K562 (cell line): ENCODE measurements at regions not wholly inside any gene's neighbourhood (a gene's known extent, or its start where the extent isn't known, plus 50 kb on each side); places are given as distances from the start of the nearest gene placed in this dataset.

ENCODE experiments used
- CAMTA2 ChIP-seq: fragments of 250-450 bp; sonication (Bioruptor Pico); conservative IDR thresholded peaks from 2 replicates; pipeline ENCODE4 v1.5.1; 2022
- CREM ChIP-seq: IDR thresholded peaks from 2 replicates; pipeline ENCODE4 v1.6.1; 2014; ENCODE audit warnings: antibody characterized with exemption, low read depth
- ELF4 ChIP-seq: fragments of 450-650 bp; formaldehyde crosslinking; IDR thresholded peaks from 2 replicates; pipeline ENCODE4 v1.4.0; 2022; ENCODE audit warnings: missing genetic modification characterization
- HOXB6 ChIP-seq: fragments of 250-450 bp; sonication (Bioruptor Pico); IDR thresholded peaks from 2 replicates; pipeline ENCODE4 v1.5.1; 2022; ENCODE audit warnings: mild to moderate bottlenecking, borderline replicate concordance
- KAT7 ChIP-seq: sonication (generic); formaldehyde crosslinking; IDR thresholded peaks from 2 replicates; pipeline ENCODE4 v1.8.0; 2022; ENCODE audit warnings: missing genetic modification reagents, mild to moderate bottlenecking, borderline replicate concordance
- NR2C2 ChIP-seq, 2 experiments: fragments of 200-800 bp in 1 of 2; sonication (Bioruptor generic) in 1 of 2; sonication (generic) in 1 of 2; formaldehyde crosslinking in 1 of 2; IDR thresholded peaks; 2 replicates each; pipeline versions ENCODE4 v1.6.1 to v1.8.0; 2016 to 2022; ENCODE audit warnings: mild to moderate bottlenecking in 1 of 2, missing compliant biosample characterization in 1 of 2, missing genetic modification characterization in 1 of 2, missing genetic modification reagents in 1 of 2
- SOX6 ChIP-seq: fragments of 450-650 bp; IDR thresholded peaks from 2 replicates; pipeline ENCODE4 v1.6.1; 2014; ENCODE audit warnings: mild to moderate bottlenecking
- USF2 ChIP-seq: sonication (generic); formaldehyde crosslinking; IDR thresholded peaks from 2 replicates; pipeline ENCODE4 v1.5.0; 2020; ENCODE audit warnings: missing genetic modification reagents
- ZBTB26 ChIP-seq: fragments of 450-650 bp; formaldehyde crosslinking; IDR thresholded peaks from 2 replicates; pipeline ENCODE4 v1.4.0; 2022; ENCODE audit warnings: missing genetic modification characterization
- ZNF507 ChIP-seq: conservative IDR thresholded peaks from 2 replicates; pipeline ENCODE4 v1.6.1; 2017; ENCODE audit warnings: missing genetic modification characterization, missing compliant biosample characterization
- ZNF586 ChIP-seq: fragments of 450-650 bp; formaldehyde crosslinking; conservative IDR thresholded peaks from 2 replicates; pipeline ENCODE4 v1.4.0; 2020; ENCODE audit warnings: mild to moderate bottlenecking, moderate library complexity
- TF ChIP-seq, protein P1 (sequence below), 3 experiments: IDR thresholded peaks in 2 of 3; conservative IDR thresholded peaks in 1 of 3; 2 replicates each; pipeline ENCODE4 v1.5.1; 2011 to 2012; ENCODE audit warnings: low read length in 3 of 3, mild to moderate bottlenecking in 3 of 3, control low read depth in 2 of 3, improper control_type of control experiment in 1 of 3, inconsistent platforms in 1 of 3, low read depth in 1 of 3, mixed read lengths in 1 of 3, moderate library complexity in 1 of 3; ENCODE audit not compliant: insufficient read depth in 2 of 3

DNA sequence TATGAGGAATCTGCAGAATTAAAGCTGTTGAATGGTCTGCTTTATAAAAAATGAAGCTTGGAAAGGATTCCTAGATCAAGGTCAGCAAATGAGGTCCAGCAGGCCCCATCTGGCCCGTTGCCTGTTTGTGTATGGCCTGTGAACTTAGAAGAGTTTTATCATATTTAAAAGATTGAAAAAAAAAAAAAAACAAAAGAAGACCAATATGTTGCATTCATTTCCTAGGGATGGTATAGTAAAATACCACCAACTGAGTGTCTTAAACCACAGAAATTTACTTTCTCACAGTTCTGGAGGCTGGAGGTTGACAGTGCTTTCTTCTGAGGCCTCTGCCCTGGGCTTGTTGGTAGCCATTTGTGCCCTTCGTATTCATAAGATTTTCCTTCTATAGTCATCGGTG, 109.2 kb downstream of the PPP1R3A start:
- TF ChIP-seq NR2C2 (CRISPR knock-in tag; IDR thresholded peaks at IDR 0.05) (no peak), NR2C2 (tag; IDR thresholded peaks at IDR 0.05) (no peak), HOXB6 (CRISPR knock-in tag) (no peak), SOX6 (no peak), CREM (no peak), ZBTB26 (CRISPR knock-in tag) (no peak), ZNF586 (no peak), ELF4 (CRISPR knock-in tag) (no peak), KAT7 (no peak), ZNF507 (tag) (no peak), USF2 (no peak), CAMTA2 (CRISPR knock-in tag) (no peak)
- TF ChIP-seq, protein P1, sequence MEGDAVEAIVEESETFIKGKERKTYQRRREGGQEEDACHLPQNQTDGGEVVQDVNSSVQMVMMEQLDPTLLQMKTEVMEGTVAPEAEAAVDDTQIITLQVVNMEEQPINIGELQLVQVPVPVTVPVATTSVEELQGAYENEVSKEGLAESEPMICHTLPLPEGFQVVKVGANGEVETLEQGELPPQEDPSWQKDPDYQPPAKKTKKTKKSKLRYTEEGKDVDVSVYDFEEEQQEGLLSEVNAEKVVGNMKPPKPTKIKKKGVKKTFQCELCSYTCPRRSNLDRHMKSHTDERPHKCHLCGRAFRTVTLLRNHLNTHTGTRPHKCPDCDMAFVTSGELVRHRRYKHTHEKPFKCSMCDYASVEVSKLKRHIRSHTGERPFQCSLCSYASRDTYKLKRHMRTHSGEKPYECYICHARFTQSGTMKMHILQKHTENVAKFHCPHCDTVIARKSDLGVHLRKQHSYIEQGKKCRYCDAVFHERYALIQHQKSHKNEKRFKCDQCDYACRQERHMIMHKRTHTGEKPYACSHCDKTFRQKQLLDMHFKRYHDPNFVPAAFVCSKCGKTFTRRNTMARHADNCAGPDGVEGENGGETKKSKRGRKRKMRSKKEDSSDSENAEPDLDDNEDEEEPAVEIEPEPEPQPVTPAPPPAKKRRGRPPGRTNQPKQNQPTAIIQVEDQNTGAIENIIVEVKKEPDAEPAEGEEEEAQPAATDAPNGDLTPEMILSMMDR (IDR thresholded peaks at IDR 0.05 in 2 of 3, conservative IDR thresholded peaks at IDR 0.05 in 1 of 3; ENCODE audit: insufficient read depth in 2 of 3, low read depth in 1 of 3, low read length in 3 of 3): no peak
